ENCODE measurements at regions not wholly inside any gene's neighbourhood (a gene's known extent, or its start where the extent isn't known, plus 50 kb on each side); places are given as distances from the start of the nearest gene placed in this dataset.

DNA sequence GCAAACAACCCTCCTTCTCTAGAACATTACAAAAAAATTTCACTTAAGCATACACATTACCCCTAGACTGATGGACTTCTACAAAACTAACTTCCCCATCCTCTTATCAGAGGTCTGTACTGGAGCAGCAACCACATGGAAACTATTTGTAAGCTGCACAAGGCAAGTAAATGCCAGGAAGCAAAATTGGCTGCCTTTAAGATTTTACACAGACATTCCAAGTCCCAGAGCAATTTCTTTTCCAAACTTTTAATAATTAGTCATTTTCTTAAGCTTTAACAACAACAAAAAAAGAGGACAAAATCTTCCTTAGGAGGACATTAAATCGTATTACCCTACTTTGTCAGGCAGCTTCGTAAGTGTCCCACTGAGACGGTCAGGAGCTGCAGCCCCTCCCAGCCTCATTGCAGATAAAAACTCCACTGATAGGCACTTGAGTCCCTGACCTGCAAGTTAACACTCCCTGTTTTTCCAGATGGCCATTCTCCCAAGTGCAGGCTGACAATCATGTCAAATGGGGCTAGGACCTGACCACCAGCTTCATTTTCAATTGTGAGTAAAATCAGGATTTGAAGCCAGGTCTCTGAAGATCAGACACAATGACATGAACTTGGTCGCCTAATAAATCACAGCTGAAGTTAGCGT lies 680.1 kb downstream of the DIAPH3 start:
- DNase-seq = no peak
- intact Hi-C loops (cut with DNase I) = no loop called here

DNA sequence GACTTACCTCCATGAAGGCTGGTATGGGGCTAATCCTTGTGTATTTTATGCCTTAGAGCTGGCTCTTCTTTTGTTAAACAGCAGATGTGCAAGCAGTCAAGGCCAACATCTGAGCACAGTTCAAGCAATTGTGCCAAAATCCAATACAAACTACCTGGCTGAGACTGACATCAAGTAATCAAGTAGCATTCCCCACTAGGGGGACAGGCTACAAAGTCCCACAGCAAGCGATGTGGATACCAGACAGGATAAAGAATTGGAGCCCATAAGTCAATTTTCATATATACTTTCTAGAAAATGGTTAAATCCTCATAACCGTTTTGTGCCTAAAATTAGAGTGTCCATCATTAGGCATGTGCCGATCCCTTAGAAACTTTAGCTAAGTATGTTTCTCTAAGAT lies 675.8 kb downstream of the DIAPH3 start:
- no peak for DNase-seq
- intact Hi-C loops (cut with DNase I) = no loop called here

DNA sequence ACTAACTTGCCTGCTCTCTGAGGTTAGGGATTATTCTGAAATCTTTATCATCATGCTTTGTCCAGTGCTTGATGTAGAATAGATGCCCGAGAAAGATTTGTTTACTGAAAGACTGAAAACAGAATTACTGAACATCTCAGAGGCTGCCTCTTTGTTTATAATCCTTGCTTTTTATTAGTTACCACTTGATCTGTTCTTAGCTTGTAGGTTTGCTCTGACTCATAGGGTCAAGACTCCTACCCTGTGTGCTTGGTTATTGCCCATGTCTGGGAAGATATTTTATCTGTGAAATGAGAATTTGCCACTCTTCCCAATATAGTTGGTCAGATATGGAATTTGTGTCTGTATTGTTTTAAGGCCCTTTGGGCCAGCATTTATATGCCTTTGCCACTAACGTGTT lies 675.3 kb downstream of the DIAPH3 start:
- intact Hi-C loops (cut with DNase I) = no loop called here
- DNase-seq = no peak

- intact Hi-C loops (cut with DNase I) = no loop called here
- no peak for DNase-seq
These were observed 673.1 kb downstream of the DIAPH3 start for GRCh38 chr13:59490651-59491050.

GRCh38 chr13:59492030-59492636 lies 671.6 kb downstream of the DIAPH3 start:
- no peak for DNase-seq
- intact Hi-C loops (cut with DNase I) = no loop called here

GRCh38 chr13:59493436-59493965 lies 670.2 kb downstream of the DIAPH3 start:
- intact Hi-C loops (cut with DNase I) = no loop called here
- no peak for DNase-seq

- no peak for DNase-seq
- intact Hi-C loops (cut with DNase I) = no loop called here
These were observed 669.6 kb downstream of the DIAPH3 start for GRCh38 chr13:59494151-59494550.

- DNase-seq = no peak
These were observed 669.2 kb downstream of the DIAPH3 start for GRCh38 chr13:59494560-59494970.

DNA sequence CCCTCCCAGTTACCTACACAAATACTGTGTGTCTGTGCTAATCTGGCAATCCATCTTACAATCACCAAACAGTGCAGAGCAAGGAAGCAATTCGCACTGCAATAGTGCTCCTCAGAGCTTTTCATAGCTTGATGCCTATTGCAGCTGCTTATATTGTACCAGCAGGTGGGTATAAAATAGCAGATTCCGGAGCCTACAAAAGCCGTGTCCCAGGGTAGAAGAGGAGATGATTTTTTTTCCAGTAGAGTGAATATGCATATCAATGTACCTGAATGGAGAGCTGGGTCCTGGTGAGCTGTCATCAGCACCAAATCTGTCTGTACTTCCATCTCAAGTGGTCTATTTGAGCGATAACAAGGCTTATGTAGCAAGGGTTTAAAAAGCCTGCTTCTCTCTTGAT lies 668.4 kb downstream of the DIAPH3 start:
- intact Hi-C loops (cut with DNase I) = no loop called here
- DNase-seq = no peak

More at GRCh38 chr13:59494560-59494970, 669.2 kb downstream of the DIAPH3 start:
- intact Hi-C loops (cut with DNase I) = no loop called here

DNA sequence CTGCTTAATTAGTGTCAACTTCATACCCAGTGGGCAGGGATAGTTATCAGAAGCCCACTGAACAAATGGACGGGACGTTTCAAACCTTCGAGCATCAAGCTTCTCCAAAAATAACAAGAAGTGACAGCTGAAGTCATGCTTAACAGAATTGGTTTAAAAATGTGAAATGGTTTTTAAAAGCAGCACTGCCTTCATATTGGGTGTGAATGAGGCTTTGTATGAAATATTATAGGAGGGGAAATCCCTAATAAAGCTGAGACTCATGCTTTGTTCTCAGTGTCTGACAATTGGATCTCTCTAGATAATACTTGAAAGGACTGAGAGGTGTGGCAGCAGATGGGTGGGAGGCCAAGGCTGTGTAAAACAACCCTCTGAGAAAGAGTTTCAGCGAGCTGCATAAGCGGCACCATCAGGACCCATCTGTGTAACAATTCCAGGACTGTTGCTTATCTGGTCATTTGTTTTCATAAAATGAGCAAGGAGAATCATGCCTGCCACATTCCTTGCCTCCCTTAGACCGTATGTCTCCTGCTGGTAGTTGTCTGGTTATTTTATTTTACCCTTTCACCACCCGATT lies 667.7 kb downstream of the DIAPH3 start:
- intact Hi-C loops (cut with DNase I) = no loop called here
- no peak for DNase-seq

- DNase-seq = no peak
- intact Hi-C loops (cut with DNase I) = no loop called here
These were observed 666.0 kb downstream of the DIAPH3 start for GRCh38 chr13:59497621-59498247.

DNA sequence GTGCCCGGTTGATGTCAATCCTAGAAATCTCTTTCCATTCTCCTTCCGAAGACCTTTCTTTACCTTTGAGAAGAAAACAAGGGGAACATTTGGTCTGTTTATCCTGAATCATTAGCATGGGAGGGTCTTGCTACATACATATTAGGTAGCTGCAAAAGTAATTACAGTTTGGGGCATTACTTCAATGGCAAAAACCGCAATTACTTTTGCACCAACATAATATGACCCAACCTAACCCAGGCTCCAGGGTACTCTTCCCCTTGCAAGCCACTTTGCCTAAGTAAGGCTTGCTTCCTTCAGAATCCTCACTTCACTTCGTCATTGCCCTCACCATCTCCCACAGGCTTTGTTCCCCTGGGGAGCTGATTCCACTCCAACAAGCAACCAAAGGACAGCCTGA lies 662.7 kb downstream of the DIAPH3 start:
- intact Hi-C loops (cut with DNase I) = no loop called here
- no peak for DNase-seq

DNA sequence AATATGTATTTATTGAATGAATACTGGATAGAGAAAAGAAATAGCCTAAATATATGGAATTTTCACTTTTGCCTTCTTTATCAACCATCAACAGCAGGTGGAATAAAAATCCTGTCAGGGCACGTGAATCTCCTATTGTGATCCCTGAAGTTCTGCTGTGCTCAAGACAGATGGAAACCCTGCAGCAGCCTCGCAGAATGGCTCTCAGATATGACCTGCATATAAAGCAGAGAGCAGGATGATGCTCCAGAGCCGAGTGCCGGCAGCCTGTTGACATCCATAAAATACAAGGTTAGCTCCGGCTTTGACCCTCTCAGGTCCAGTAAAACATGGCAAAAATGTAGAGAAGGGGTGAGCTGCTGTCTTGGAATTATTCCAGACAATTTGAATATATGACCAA lies 659.3 kb downstream of the DIAPH3 start:
- DNase-seq = no peak
- intact Hi-C loops (cut with DNase I) = no loop called here

DNA sequence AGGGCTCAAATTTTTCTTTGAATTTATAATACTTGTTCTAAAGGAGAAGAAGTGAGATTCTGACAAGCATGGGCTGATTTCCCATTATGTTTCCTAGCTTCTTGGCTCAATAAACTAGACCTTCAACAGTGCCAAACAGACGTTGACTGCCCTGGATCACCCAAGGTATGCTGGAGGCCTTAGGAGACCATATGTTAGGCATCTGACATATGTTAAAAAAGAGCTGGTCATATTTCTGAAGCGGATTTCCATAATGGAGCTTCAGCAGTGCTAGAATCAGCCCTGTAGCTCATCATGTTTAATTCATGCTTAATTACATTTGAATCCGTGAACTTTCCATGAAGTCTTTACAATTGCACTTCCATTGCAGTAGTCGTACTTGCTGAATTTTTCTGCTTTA lies 653.3 kb downstream of the DIAPH3 start:
- no peak for DNase-seq
- intact Hi-C loops (cut with DNase I) = no loop called here

- DNase-seq = no peak
These were observed 650.0 kb downstream of the DIAPH3 start for GRCh38 chr13:59513686-59514085.

DNA sequence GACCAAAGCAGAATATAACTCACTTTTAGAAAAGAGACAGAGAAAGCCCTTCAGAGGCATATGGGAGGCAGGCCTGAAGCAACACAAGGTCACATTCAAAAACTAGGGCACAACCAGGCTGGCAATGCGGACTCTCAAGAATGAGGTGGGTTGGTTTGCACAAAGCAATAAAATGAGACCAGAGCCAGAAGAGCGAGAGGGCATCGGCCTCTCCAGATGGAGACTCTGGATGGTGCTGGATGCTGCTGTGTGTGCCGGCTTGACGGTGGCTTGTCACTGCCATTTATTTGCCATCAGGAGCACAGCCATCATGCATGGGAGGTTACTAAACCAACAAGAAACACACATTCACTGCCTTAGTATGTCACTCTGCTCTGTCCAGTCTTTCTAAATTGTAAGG lies 649.4 kb downstream of the DIAPH3 start:
- intact Hi-C loops (cut with DNase I) = no loop called here

More at GRCh38 chr13:59513686-59514085, 650.0 kb downstream of the DIAPH3 start:
- intact Hi-C loops (cut with DNase I) = no loop called here

DNA sequence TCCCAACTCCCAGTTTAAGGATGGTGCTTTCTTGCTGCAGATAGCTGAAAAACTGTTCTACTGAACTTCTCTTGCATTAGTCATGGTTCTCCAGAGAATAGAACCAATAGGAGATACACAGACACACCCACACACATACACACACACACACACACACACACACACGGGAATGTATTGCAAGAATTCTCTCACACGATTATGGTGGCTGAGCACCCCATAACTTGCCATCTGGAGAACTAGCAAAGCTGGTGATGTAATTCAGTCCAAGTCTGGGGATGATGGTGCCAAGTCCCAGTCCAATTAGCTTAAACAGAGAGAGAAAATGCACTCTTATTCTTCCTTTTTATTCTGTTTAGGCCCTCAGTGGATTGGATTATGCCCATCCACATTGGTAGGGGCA lies 643.9 kb downstream of the DIAPH3 start:
- no peak for DNase-seq
- intact Hi-C loops (cut with DNase I) = no loop called here

More for the DNA sequence above, 649.4 kb downstream of the DIAPH3 start:
- DNase-seq = no peak

GRCh38 chr13:59521549-59521948 lies 642.2 kb downstream of the DIAPH3 start:
- no peak for DNase-seq
- intact Hi-C loops (cut with DNase I) = no loop called here

DNA sequence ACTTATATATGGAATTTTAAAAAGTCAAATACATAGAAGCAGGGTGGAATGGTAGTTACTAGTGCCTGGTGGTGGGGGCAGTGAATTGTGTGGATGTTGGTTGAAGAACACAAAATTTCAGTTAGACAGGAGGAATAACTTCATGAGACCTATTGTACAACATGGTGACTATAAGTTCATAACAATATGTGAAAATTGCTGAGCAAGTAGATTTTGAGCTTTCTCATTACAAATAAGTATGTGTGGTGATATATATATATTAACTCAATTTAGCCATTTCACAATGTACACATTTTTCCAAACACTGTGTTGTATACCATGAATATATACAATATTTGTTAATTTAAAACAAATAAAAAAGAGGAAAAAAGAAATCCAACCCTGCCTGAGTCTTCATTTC lies 641.1 kb downstream of the DIAPH3 start:
- no peak for DNase-seq
- intact Hi-C loops (cut with DNase I) = no loop called here

- DNase-seq = no peak
- intact Hi-C loops (cut with DNase I) = no loop called here
These were observed 636.2 kb downstream of the DIAPH3 start for GRCh38 chr13:59527500-59527899.

- intact Hi-C loops (cut with DNase I) = no loop called here
- peak; percentile 39 to 88 (median 60) for DNase-seq
These were observed 632.1 kb downstream of the DIAPH3 start for GRCh38 chr13:59531571-59532091.
